ENCODE measurements at regions not wholly inside any gene's neighbourhood (a gene's known extent, or its start where the extent isn't known, plus 50 kb on each side); places are given as distances from the start of the nearest gene placed in this dataset.

- no peaks in the 10 kb centered on the region for H3K4me1 ChIP-seq (ENCODE audit: control insufficient read depth in 1 of 2, insufficient read depth in 2 of 2, low read length in 2 of 2)
- no peaks in the 10 kb centered on the region for H3K79me2 ChIP-seq (ENCODE audit: insufficient read depth, low read length)
- H3K27me3 ChIP-seq (ENCODE audit: control insufficient read depth in 2 of 2, insufficient read depth in 2 of 2, low read length in 2 of 2), result no peaks in the 10 kb centered on the region
- WGBS (ENCODE audit: insufficient coverage), result no CpG with 5 or more reads among the region's 1 CpG
- intact Hi-C loops (cut with micrococcal nuclease), result no loop called here
- H3K36me3 Mint-ChIP-seq, result no peaks in the 10 kb centered on the region
- H3K4me3 Mint-ChIP-seq, result no peak overlapping the region
- no peak overlapping the region for H3K9ac ChIP-seq (ENCODE audit: insufficient read depth, low read length, poor library complexity, severe bottlenecking)
- no peak overlapping the region for H3K27ac ChIP-seq (ENCODE audit: low read depth in 1 of 2, low read length in 2 of 2)
- no peak for DNase-seq
- H2AFZ ChIP-seq (ENCODE audit: insufficient read depth, low read depth, low read length, poor library complexity, severe bottlenecking), result no peak overlapping the region
- H3K27ac Mint-ChIP-seq, result no peak overlapping the region
- H4K20me1 ChIP-seq (ENCODE audit: insufficient read depth, low read length), result no peaks in the 10 kb centered on the region
- H3K4me3 ChIP-seq (replicated peaks in 1 of 3; ENCODE audit: low read depth in 2 of 3, low read length in 3 of 3), result no peak overlapping the region
- no peaks in the 10 kb centered on the region for H3K27me3 Mint-ChIP-seq (ENCODE audit: low read depth in 3 of 3)
- no peaks in the 10 kb centered on the region for H3K4me1 Mint-ChIP-seq
- H3K9me3 Mint-ChIP-seq, result peaks cover 0 to 3% (median 0%) of the 10 kb centered on the region in 7 donors
- H3K36me3 ChIP-seq (replicated peaks in 1 of 2; ENCODE audit: control insufficient read depth in 1 of 2, insufficient read depth in 2 of 2, low read length in 2 of 2), result no peaks in the 10 kb centered on the region
- H3K4me2 ChIP-seq (replicated peaks; ENCODE audit: extremely low read depth, low read length, poor library complexity, severe bottlenecking), result no peak overlapping the region
- H3K9me3 ChIP-seq (replicated peaks in 1 of 2; ENCODE audit: control insufficient read depth in 1 of 2, insufficient read depth in 1 of 2, low read length in 2 of 2), result no peaks in the 10 kb centered on the region
- TF ChIP-seq CTCF (IDR thresholded peaks at IDR 0.05), result no peak
Measured at GRCh38 chr12:84416626-84417025, 496.0 kb downstream of the SLC6A15 start.

- Histone ChIP-seq H3K9me3 (replicated peaks in 1 of 2; ENCODE audit: control insufficient read depth in 1 of 2, insufficient read depth in 1 of 2, low read length in 2 of 2) (no peaks in the 10 kb centered on the region), H2AFZ (ENCODE audit: insufficient read depth, low read depth, low read length, poor library complexity, severe bottlenecking) (no peak overlapping the region), H3K4me1 (ENCODE audit: control insufficient read depth in 1 of 2, insufficient read depth in 2 of 2, low read length in 2 of 2) (no peaks in the 10 kb centered on the region), H3K9ac (ENCODE audit: insufficient read depth, low read length, poor library complexity, severe bottlenecking) (no peak overlapping the region), H3K4me3 (replicated peaks in 1 of 3; ENCODE audit: low read depth in 2 of 3, low read length in 3 of 3) (no peak overlapping the region), H4K20me1 (ENCODE audit: insufficient read depth, low read length) (no peaks in the 10 kb centered on the region), H3K27ac (ENCODE audit: low read depth in 1 of 2, low read length in 2 of 2) (no peak overlapping the region), H3K36me3 (replicated peaks in 1 of 2; ENCODE audit: control insufficient read depth in 1 of 2, insufficient read depth in 2 of 2, low read length in 2 of 2) (no peaks in the 10 kb centered on the region), H3K79me2 (ENCODE audit: insufficient read depth, low read length) (no peaks in the 10 kb centered on the region), H3K4me2 (replicated peaks; ENCODE audit: extremely low read depth, low read length, poor library complexity, severe bottlenecking) (no peak overlapping the region), H3K27me3 (ENCODE audit: control insufficient read depth in 2 of 2, insufficient read depth in 2 of 2, low read length in 2 of 2) (no peaks in the 10 kb centered on the region)
- peaks cover 0 to 1% (median 0%) of the 10 kb centered on the region in 3 donors for H3K27me3 Mint-ChIP-seq (ENCODE audit: low read depth in 3 of 3)
- WGBS (ENCODE audit: insufficient coverage), result no CpG with 5 or more reads among the region's 2 CpGs
- H3K36me3 Mint-ChIP-seq, result no peaks in the 10 kb centered on the region
- peaks cover 0 to 3% (median 0%) of the 10 kb centered on the region in 7 donors for H3K9me3 Mint-ChIP-seq
- H3K4me3 Mint-ChIP-seq, result no peak overlapping the region
- intact Hi-C loops (cut with micrococcal nuclease), result no loop called here
- no peak for DNase-seq
- H3K27ac Mint-ChIP-seq, result no peak overlapping the region
- no peak for TF ChIP-seq CTCF (IDR thresholded peaks at IDR 0.05)
- H3K4me1 Mint-ChIP-seq, result no peaks in the 10 kb centered on the region
Measured at GRCh38 chr12:84415946-84416345, 496.7 kb downstream of the SLC6A15 start.

Data from CD14-positive monocyte (primary cell).